NAMALWA (cell line): ENCODE measurements at regions not wholly inside any gene's neighbourhood (a gene's known extent, or its start where the extent isn't known, plus 50 kb on each side); places are given as distances from the start of the nearest gene placed in this dataset.
"Not testable (repeated sequence)": the region's sequence is repeated elsewhere in the genome, so short reads cannot be mapped to it uniquely, and the experiment has no call there.

ENCODE experiments used
- DNase-seq: peaks from one replicate; pipeline ENCODE4 v3.0.0-alpha.2; 2015; ENCODE audit warnings: low spot score

- peak; percentile 58 for DNase-seq
Observed at GRCh38 chr1:146710838-146711521, 227.1 kb upstream of the NBPF12 start.

- not testable (repeated sequence) for DNase-seq
Observed at GRCh38 chr1:146709302-146709701, 228.8 kb upstream of the NBPF12 start.

DNA sequence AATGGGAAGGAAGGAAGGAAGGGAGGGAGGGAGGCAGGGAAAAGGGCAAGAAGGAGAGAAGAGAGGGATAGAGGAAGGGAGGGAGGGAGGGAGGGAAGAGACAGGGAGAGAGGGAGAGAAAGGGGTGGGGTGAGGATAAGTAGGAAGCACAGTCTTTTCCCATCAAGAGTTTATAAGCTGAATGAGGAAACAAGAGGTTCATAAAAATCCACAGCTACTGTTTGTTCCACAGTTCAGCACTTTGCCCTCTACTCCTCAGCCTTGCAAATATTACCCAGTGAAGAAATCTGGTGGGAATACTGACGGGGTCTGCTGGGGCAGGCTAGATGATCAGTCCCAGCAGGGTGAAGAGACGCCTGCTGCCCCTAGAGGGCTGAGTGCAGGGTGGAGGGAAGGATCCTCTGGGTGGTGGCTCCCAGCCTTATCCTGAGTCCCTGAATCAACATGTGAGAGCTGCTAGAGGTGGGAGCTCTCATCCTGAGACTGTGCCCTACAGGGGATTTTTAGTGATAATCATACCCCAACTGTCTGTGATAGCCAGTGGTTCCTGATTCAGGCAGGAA, 233.9 kb upstream of the NBPF12 start:
- not testable (repeated sequence) for DNase-seq

DNA sequence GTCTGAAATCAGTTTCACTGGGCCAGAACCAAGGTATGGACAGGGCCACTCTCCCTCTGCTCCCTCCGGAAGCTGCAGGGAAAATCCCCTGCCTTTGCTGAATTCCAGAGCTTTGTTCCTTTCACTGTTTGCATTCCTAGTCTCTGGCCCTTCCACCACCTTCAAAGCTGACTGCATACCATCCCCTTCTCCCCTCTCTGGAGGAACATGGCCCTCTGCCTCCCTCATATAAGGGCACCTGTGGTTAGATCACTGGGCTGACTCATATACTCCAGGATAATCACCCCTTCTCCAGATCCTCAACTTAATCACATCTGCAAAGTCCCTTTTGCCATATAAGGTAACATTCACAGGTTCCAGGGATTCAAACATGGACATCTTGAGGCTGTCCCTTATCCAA, 236.8 kb upstream of the NBPF12 start:
- DNase-seq, result not testable (repeated sequence)

DNA sequence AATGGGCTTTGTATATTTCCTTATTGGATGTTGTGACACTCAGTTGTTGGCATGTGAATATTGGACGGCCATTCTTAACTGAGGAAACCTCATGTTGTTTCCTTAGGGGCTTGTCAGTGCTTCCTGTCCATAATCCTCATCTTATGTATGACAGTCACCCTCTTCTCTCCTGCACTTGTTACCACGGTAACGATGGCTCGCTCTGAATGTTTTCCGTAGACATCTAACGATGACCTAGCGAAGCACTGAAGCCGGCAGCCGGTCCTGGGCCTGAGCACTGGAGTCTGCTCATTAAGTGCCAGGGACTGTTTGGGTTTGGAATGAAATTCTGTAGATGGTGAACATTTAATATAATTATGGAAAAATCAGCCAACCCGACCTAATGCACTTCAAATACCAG, 242.7 kb upstream of the NBPF12 start:
- DNase-seq, result not testable (repeated sequence)

GRCh38 chr1:146691798-146692197, 246.3 kb upstream of the NBPF12 start:
- DNase-seq, result not testable (repeated sequence)

DNA sequence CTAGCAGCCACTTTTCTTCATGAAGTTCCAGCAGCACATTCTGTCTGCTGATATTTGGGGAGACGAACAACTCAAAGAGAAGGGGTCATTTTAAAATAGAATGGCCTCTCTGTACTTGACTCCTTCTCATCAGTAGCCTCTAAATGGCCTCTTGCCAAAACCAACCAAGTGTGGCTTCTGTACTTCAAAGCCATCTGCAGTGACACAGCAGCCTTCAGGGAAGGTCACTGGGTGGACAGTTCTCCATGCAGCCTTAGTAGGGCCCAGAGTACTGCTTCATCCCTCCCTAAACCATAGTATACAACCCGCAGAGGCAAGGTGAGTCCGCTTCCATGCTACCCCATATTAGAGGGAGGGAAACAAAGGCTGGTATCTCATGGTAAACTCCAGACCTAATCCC, 249.2 kb upstream of the NBPF12 start:
- DNase-seq, result not testable (repeated sequence)

DNA sequence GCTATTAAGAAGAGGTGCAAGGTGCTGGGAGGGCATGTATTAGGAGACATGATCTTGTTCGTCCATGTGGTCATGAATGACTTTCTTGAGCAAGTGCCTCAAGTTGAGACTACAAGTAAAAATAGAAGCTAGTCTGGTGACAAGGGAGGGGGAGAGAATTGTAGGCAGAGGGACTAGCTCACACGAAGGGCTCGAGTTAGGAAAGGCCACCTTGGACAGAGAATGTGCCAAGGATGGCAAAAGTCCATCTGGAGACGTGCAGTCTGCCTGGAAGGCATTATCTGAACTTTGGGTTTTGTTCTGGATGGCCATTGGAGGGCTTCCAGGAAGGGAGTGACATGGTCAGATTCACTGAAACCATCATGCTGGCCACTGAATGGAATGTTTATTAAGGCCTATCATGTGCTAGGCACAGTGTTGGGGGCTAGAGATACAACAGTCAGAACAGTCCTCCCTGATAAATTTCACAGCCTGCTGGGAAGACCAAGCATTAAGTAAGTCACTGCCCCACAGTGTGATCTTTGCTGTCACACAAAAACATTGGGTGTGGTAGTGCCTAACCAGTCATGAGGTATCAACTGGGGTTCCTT, 251.3 kb upstream of the NBPF12 start:
- DNase-seq, result not testable (repeated sequence)

- DNase-seq, result not testable (repeated sequence)
Observed at GRCh38 chr1:146683126-146683429, 255.0 kb upstream of the NBPF12 start.

DNA sequence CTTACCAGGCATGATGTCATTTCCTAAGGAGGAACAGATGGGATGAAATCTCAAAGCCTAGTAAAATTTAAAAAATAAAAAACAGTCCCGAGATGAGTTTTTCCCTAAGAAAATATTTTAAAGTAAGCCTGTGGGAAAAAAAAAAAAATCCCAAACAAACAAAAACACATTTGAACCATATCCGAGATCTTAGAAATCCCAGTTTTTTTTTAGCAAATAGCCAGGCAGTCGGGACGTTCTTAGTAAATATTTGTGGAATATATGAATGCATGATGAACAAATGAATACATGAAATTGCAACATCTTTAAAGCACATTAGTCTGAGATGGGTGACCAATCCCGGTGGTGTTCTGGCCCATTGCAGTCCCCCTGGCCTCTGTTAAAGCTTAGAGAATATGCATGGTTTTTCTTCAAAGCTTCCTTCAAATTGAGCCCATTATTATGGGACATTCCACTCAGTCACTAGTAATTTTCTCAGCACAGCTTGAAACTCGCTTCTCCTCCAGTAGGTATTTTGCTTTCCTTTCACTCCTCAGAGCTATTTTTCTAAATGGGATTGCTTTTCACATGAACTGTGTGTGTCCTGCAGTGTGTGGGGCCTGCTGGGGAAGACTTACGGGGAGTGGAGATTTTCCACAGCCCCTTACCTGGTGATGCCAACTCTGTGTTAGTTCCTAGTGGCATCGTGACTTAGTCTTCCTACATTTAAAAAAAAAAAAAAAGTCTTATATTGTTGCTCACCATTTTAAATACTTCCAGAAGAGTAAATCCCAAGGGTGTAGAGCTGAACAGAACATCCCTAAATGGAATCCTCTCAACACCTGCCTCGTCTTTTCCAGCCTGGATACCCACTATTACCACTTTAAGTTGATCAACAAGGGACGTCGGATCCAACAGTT, 255.6 kb upstream of the NBPF12 start:
- not testable (repeated sequence) for DNase-seq

- DNase-seq, result not testable (repeated sequence)
Observed at GRCh38 chr1:146673729-146674299, 264.3 kb upstream of the NBPF12 start.

- not testable (repeated sequence) for DNase-seq
Observed at GRCh38 chr1:146672608-146673007, 265.5 kb upstream of the NBPF12 start.

GRCh38 chr1:146671588-146671987, 266.5 kb upstream of the NBPF12 start:
- DNase-seq, result not testable (repeated sequence)

DNA sequence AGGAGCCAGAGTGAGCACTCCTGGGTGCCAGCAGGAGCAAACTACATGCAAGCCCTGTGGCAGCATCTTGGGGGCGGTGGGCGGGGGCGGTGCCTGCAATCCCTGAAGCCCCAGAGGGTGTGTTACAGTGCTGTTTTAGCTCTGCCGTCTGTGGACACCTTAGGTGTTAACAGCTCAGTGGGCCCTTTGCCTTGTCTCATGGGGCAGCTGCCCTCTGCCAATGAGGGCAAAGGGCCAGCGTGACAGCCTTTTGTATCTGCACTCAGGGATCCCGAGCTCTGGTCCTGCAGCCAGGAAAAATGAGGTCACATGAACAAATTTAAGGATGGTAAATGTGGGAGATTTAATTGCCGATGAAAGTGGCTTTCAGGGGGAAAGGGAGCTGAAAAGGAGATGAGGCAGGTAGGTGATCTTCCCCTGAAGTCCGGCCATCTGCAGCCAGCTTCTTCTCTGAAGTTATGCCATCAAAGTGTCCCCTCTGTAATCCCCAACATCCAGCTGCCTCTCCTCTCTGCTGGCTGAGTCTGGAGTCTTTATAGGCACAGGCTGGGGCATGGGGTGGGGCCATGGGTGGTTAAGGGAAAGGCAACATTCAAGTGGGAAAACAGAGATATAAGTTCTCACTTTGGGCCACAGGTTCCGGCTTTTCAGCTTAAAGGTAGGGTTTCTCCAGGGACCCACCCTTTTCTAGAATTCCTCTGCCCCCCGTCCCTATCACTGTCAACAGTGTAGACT, 267.1 kb upstream of the NBPF12 start:
- DNase-seq, result not testable (repeated sequence)

DNA sequence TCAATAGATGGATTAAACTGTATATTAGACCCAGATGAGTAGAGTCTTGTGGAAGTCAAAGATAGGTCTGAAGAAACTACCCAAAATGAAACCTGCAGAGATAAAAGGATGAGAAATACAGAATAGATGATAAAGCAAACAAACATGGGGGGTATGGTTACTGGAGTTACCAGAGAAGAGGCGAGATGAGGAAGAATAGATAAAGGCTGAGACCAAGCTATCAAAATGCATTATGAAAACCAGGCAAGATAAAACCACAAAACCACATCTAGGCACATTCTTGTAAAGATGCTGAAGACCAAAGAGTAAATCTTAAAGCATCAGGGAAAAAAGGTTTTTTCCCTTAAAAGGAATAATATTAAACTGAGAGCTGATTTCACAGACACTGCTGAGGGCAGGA, 271.8 kb upstream of the NBPF12 start:
- DNase-seq, result not testable (repeated sequence)

DNA sequence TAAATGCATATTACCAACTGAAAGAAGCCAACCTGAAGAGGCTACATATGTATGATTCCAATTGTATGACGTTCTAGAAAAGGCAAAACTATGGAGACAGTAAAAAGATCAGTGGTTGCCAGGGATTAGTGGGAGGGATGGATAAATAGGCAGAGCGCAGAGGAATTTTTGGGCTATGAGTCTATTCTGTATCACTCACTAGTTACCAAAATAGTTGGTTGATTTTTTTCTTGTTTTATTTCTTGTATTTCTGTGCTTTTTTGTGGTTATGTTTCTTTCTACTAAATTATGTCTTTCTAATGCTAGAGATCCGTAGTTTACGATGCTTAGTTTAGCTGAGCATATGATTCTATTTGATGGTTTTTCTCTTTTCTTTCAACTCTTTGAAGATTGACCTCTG, 277.9 kb upstream of the NBPF12 start:
- not testable (repeated sequence) for DNase-seq

DNA sequence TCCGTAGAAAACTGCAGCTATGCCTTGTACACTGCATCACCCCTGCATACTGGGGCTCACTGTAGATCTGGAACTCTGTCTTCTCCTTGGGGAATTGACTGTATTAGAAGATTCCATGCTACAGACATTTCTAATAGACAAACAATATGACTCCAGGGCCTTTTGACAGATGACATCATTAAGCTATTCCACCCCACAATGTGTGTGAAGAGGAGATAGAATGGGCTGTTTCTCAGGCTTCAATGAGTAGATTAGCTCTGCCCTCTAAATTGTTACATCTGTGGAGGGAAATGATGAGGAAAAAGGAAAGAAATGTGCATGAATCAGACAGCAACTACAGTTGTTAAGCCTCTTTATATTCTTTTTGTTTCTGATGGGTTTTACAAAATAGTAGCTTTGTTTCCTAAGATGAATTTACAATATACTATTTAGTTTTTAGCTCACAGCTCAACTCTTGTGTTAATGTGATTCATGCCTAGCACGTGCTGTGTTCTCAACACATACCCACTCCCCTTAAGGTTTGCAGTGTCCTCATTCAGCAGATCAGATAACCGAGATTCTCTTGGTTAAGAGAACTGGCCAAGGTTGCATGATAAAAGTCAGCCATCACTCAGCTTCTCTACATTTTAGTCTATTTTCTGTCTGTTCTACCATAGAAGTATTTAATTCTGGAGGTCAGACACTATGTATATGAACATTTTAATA, 281.6 kb upstream of the NBPF12 start:
- not testable (repeated sequence) for DNase-seq

DNA sequence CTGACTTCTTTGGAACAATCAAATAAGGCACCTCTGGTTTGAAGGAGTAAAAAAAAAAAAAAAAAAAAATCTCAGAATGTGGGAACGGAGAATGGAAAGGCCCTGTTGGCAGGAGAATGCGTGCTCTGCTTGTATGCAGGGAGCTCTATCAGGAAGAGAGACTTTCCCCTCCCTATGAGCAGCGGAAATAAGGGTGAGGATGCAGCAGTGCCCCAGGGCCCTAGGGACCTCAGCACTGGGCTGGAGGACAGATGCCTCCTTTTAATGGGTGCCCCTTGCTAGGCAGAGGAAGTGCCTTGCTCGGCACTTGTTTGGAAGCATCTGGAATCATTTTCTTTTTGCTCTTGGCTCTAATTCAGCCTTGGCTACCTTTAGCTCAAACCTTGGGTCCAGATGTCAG, 283.4 kb upstream of the NBPF12 start:
- not testable (repeated sequence) for DNase-seq

DNA sequence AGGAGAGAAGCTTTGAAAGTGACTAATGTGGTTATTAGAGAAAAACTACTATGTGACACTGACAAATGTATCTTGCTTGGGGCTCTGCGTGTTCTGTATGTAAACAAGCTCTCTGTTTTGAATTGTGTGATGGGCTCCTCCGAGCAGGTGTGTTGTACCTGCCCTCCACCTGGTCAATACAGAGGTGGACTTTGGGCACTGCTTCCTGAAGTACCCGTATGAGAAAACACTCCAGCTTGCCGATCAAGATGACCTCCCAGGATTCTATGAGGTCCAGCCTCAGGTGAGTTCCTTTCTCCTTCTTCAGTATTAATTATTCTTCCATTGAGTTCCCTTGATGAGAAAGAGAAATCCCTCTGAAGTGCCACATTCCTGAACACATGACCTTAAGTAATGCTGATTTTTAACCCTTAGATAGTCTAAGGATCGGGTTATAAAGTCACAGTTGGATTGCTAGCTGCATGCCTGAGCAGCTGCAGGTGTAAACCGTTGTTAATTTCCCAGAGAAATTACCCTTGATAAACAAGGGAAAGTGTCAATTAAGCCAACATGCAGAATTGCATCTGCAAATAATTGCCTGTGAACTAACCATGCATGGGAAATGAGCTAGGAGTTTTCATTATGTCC, 292.0 kb upstream of the NBPF12 start:
- not testable (repeated sequence) for DNase-seq

DNA sequence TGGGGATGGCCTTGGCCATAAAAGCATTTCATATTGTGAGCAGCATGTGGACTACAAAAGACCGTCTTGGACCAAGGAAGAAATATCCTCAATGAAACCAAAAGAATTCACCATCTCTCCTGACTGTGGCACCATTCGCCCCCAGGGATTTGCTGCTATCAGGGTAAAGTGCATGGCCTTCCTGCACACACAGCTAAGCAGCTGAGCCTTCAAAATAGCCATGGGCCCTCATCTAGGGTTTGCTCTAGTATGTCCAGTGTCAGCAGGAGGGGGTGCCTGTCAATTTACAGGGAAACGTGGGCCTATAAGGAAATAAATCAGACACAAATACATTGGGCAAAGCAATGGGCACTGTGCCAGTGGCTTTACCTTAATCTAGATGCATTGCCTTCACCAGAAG, 296.6 kb upstream of the NBPF12 start:
- DNase-seq, result not testable (repeated sequence)
